ENCODE measurements at regions not wholly inside any gene's neighbourhood (a gene's known extent, or its start where the extent isn't known, plus 50 kb on each side); places are given as distances from the start of the nearest gene placed in this dataset.

GRCh38 chr1:219342836-219343235 lies 169.2 kb downstream of the LYPLAL1 start:
- TF ChIP-seq CTCF (tag by site-specific recombination; IDR thresholded peaks at IDR 0.05) (no peak), ZNF184 (tag by site-specific recombination; IDR thresholded peaks at IDR 0.05) (no peak), ZNF501 (tag by site-specific recombination; IDR thresholded peaks at IDR 0.05) (no peak), BCL11A (tag by site-specific recombination; IDR thresholded peaks at IDR 0.05; ENCODE audit: low read depth) (no peak), ZNF624 (tag by site-specific recombination; IDR thresholded peaks at IDR 0.05) (no peak), ZNF549 (tag by site-specific recombination; IDR thresholded peaks at IDR 0.05) (no peak), ZNF114 (tag by site-specific recombination; IDR thresholded peaks at IDR 0.05) (no peak), ZNF350 (tag by site-specific recombination; IDR thresholded peaks at IDR 0.05) (no peak)
- TF ChIP-seq, protein P1, sequence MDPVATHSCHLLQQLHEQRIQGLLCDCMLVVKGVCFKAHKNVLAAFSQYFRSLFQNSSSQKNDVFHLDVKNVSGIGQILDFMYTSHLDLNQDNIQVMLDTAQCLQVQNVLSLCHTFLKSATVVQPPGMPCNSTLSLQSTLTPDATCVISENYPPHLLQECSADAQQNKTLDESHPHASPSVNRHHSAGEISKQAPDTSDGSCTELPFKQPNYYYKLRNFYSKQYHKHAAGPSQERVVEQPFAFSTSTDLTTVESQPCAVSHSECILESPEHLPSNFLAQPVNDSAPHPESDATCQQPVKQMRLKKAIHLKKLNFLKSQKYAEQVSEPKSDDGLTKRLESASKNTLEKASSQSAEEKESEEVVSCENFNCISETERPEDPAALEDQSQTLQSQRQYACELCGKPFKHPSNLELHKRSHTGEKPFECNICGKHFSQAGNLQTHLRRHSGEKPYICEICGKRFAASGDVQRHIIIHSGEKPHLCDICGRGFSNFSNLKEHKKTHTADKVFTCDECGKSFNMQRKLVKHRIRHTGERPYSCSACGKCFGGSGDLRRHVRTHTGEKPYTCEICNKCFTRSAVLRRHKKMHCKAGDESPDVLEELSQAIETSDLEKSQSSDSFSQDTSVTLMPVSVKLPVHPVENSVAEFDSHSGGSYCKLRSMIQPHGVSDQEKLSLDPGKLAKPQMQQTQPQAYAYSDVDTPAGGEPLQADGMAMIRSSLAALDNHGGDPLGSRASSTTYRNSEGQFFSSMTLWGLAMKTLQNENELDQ (tag by site-specific recombination; IDR thresholded peaks at IDR 0.05; ENCODE audit: low read depth): no peak
- TF ChIP-seq, protein P2, sequence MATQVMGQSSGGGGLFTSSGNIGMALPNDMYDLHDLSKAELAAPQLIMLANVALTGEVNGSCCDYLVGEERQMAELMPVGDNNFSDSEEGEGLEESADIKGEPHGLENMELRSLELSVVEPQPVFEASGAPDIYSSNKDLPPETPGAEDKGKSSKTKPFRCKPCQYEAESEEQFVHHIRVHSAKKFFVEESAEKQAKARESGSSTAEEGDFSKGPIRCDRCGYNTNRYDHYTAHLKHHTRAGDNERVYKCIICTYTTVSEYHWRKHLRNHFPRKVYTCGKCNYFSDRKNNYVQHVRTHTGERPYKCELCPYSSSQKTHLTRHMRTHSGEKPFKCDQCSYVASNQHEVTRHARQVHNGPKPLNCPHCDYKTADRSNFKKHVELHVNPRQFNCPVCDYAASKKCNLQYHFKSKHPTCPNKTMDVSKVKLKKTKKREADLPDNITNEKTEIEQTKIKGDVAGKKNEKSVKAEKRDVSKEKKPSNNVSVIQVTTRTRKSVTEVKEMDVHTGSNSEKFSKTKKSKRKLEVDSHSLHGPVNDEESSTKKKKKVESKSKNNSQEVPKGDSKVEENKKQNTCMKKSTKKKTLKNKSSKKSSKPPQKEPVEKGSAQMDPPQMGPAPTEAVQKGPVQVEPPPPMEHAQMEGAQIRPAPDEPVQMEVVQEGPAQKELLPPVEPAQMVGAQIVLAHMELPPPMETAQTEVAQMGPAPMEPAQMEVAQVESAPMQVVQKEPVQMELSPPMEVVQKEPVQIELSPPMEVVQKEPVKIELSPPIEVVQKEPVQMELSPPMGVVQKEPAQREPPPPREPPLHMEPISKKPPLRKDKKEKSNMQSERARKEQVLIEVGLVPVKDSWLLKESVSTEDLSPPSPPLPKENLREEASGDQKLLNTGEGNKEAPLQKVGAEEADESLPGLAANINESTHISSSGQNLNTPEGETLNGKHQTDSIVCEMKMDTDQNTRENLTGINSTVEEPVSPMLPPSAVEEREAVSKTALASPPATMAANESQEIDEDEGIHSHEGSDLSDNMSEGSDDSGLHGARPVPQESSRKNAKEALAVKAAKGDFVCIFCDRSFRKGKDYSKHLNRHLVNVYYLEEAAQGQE (tag by site-specific recombination; IDR thresholded peaks at IDR 0.05): no peak
- TF ChIP-seq, protein P3, sequence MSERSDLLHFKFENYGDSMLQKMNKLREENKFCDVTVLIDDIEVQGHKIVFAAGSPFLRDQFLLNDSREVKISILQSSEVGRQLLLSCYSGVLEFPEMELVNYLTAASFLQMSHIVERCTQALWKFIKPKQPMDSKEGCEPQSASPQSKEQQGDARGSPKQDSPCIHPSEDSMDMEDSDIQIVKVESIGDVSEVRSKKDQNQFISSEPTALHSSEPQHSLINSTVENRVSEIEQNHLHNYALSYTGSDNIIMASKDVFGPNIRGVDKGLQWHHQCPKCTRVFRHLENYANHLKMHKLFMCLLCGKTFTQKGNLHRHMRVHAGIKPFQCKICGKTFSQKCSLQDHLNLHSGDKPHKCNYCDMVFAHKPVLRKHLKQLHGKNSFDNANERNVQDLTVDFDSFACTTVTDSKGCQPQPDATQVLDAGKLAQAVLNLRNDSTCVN (tag by site-specific recombination; optimal IDR thresholded peaks at IDR 0.05): no peak
